Adrenal gland (tissue), 9 donors: ENCODE measurements at regions not wholly inside any gene's neighbourhood (a gene's known extent, or its start where the extent isn't known, plus 50 kb on each side); places are given as distances from the start of the nearest gene placed in this dataset.

Experiments used
- DNase-seq, 7 donors: peaks; one replicate each; pipeline ENCODE4 v3.0.0-alpha.2; 2019 to 2020
- H3K27ac ChIP-seq, 5 donors: fragments of 200-600 bp; sonication (generic) in 4 of 5; 1 replicate in 3 of 5; 2 replicates in 2 of 5; pipeline versions ENCODE4 v1.5.1 to v1.8.0; 2016 to 2020; ENCODE audit warnings: mild to moderate bottlenecking in 1 of 5
- H3K27me3 ChIP-seq: fragments of 200-600 bp; 2 replicates; pipeline ENCODE4 v1.8.0; 2021
- H3K36me3 ChIP-seq, 2 donors: fragments of 200-600 bp; replicated peaks in 1 of 2; 1 replicate in 1 of 2; 2 replicates in 1 of 2; pipeline versions ENCODE4 v1.5.1 to v1.8.0; 2018 to 2022
- H3K4me1 ChIP-seq, 2 donors: fragments of 200-600 bp; replicated peaks in 1 of 2; 1 replicate in 1 of 2; 2 replicates in 1 of 2; pipeline versions ENCODE4 v1.5.1 to v1.8.0; 2018 to 2021
- H3K4me3 ChIP-seq, 4 donors: fragments of 200-600 bp; sonication (generic) in 3 of 4; one replicate each; pipeline ENCODE4 v1.5.1; 2016 to 2018
- H3K9me3 ChIP-seq, 3 donors: fragments of 200-600 bp; sonication (generic) in 1 of 3; replicated peaks in 1 of 3; 1 replicate in 2 of 3; 2 replicates in 1 of 3; pipeline versions ENCODE4 v1.5.1 to v1.8.0; 2016 to 2021
- POLR2A ChIP-seq, 2 donors: fragments of 450-650 bp; IDR thresholded peaks; one replicate each; pipeline ENCODE4 v1.6.1; 2017; ENCODE audit warnings: antibody characterized with exemption in 2 of 2, mild to moderate bottlenecking in 2 of 2, moderate library complexity in 1 of 2
- WGBS, 4 donors: extraction: QIAGEN DNeasy Blood & Tissue Kit in 2 of 4; methylation state at CpG; one replicate each; pipeline versions ENCODE4 v1.1.5 to v1.1.7; 2013 to 2017; 5-methylcytosine and 5-hydroxymethylcytosine counted together
- intact Hi-C, 2 donors: fragments of 100-400 bp; cut with DNase I; formaldehyde crosslinking; loops; one replicate each; pipeline versions ENCODE4 v1.14.1 to v1.15.0; 2022 to 2023
- TF ChIP-seq, protein P1 (sequence below), 6 experiments: fragments of 450-650 bp in 4 of 6; fragments of 200-600 bp in 2 of 6; sonication (generic) in 1 of 6; IDR thresholded peaks; 1 replicate in 5 of 6; 2 replicates in 1 of 6; pipeline versions ENCODE4 v1.5.1 to v1.8.0; 2016 to 2021; ENCODE audit warnings: antibody characterized with exemption in 6 of 6, mild to moderate bottlenecking in 2 of 6, moderate library complexity in 1 of 6
- donor health status: healthy with polysubstance abuse.
- donor health status: Bipolar disorder and iron deficiency.
- donor health status: DM: yes; HTN: yes; CAD: no.
- donor health status: DM: no; HTN: no; CAD: no.
- donor health status: DM: no; HTN: no; CAD: no.

DNA sequence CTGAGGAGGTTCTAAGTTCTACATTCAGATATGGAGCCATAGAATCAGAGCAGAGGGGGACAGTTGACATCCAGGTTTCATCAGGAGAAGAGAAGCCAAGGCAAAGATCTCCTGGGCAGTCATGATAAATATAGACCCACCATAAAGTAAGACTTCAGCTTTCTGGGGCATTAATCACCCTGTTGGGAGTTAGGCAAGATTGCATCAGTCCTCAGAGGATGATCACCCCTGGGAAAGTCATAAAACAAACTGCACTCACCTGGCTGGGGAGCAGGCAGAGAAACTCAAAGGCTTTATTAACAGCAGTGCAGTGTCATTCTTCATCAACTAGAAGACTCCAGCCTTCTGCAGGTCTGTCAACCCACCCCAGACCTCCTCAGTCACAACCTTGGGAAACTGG lies 301.3 kb upstream of the JARID2 start:
- TF ChIP-seq, protein P1, sequence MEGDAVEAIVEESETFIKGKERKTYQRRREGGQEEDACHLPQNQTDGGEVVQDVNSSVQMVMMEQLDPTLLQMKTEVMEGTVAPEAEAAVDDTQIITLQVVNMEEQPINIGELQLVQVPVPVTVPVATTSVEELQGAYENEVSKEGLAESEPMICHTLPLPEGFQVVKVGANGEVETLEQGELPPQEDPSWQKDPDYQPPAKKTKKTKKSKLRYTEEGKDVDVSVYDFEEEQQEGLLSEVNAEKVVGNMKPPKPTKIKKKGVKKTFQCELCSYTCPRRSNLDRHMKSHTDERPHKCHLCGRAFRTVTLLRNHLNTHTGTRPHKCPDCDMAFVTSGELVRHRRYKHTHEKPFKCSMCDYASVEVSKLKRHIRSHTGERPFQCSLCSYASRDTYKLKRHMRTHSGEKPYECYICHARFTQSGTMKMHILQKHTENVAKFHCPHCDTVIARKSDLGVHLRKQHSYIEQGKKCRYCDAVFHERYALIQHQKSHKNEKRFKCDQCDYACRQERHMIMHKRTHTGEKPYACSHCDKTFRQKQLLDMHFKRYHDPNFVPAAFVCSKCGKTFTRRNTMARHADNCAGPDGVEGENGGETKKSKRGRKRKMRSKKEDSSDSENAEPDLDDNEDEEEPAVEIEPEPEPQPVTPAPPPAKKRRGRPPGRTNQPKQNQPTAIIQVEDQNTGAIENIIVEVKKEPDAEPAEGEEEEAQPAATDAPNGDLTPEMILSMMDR (IDR thresholded peaks at IDR 0.05), result no peak
- no peak for TF ChIP-seq POLR2A (IDR thresholded peaks at IDR 0.05)
- Histone ChIP-seq H3K9me3 (no peaks in the 10 kb centered on the region), H3K36me3 (no peaks in the 10 kb centered on the region), H3K4me3 (no peak overlapping the region), H3K27ac (no peak overlapping the region), H3K27me3 (no peaks in the 10 kb centered on the region), H3K4me1 (no peaks in the 10 kb centered on the region)
- intact Hi-C loops, result no loop called here
- DNase-seq, result no peak

DNA sequence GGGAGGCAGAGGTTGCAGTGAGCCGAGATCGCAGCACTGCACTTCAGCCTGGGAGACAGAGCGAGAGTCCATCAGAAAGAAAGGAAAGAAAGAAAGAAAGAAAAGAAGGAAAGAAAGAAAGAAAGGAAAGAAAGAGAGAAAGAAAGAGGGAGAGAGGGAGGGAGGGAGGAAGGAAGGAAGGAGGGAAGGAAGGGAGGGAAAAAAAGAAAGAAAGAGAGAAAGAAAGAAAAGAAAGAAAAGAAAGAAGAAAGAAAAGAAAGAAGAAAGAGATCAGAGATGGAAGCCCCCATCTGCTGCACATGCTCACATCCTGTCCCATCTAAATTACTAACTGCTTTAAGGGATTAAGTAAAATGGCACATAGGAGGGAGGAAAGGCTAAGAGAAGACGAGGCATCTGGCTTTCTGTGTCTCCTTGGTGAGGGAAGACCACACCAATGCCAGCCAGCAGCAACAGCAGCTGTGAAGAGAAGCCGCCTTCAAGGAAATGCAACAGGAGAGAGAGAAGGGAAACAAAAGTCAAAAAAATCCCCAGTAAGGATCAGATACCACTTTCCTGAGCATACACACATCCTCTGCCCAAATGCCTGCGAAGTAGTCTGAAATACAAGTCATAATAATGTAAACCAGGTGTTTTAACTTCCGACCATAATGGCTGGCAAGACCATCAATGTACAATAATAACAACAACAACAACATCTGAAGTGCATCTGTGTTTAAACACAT lies 300.2 kb upstream of the JARID2 start:
- Histone ChIP-seq H3K27ac (no peak overlapping the region), H3K4me3 (no peak overlapping the region), H3K36me3 (no peaks in the 10 kb centered on the region), H3K9me3 (no peaks in the 10 kb centered on the region), H3K27me3 (no peaks in the 10 kb centered on the region), H3K4me1 (no peaks in the 10 kb centered on the region)
- DNase-seq, result no peak
- TF ChIP-seq, protein P1 (IDR thresholded peaks at IDR 0.05), result no peak
- intact Hi-C loops, result no loop called here
- WGBS, 4 donors, result 81 to 85% (median 84%) methylated on average over 7 of the region's 7 CpGs

DNA sequence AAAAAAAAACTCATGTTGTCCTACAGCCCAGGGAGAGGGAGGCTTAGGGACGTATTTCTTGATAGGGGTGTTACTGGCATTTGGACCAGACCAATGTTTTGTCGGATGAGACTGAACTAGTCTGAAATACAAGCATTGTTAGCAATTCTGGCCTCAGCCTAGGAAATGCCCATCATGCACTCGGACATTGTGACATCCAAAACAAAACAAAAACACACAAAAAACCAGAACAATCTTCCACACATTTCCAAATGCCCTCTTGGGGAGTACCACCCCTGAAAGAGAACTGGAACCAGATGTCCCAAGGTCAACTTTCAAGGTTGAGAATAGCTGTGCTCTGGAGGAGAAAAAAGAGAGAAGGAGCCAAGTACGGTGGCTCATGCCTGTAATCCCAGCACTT lies 299.1 kb upstream of the JARID2 start:
- Histone ChIP-seq H3K4me3 (no peak overlapping the region), H3K27me3 (no peaks in the 10 kb centered on the region), H3K4me1 (no peaks in the 10 kb centered on the region), H3K36me3 (no peaks in the 10 kb centered on the region), H3K27ac (no peak overlapping the region), H3K9me3 (no peaks in the 10 kb centered on the region)
- 70 to 76% (median 74%) methylated on average over 4 of the region's 4 CpGs for WGBS, 4 donors
- DNase-seq, result no peak
- intact Hi-C loops, result no loop called here
- TF ChIP-seq, protein P1 (IDR thresholded peaks at IDR 0.05), result no peak
- no peak for TF ChIP-seq POLR2A (IDR thresholded peaks at IDR 0.05)

DNA sequence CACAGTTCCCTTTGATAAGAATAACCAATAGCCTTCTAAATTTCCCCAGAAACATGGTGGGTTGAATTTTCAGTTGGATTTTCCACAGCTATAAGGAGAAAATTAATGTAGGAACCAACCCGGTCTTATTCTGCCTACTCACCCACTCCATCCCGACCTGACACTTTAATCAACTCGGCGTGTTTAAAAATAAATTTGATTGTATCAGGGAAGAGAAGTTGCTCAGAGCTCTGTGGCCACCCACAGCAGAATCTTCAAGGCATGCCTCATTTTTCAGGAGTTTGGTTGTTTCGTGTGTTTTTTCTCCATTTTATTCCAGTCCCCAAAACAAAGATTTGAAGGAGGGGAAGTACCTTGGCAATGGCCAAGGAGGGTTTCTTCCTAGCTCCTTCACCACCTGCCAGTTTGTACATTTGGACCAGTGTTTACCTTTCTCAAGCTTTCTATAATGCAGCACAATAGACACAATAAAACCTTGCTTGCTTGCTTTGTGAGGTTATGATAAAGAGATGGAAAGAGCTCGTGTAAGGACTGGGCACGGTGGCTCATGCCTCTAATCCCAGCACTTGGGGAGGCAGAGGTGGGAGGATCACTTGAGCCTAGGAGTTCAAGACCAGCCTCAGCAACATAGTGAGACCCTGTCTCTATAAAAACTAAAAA lies 297.2 kb upstream of the JARID2 start:
- 79 to 88% (median 86%) methylated on average over 7 of the region's 7 CpGs for WGBS, 4 donors
- no peaks in the 10 kb centered on the region for H3K36me3 ChIP-seq

More for the DNA sequence above, 297.2 kb upstream of the JARID2 start:
- no peak for DNase-seq
- no peaks in the 10 kb centered on the region for H3K9me3 ChIP-seq
- no peak overlapping the region for H3K4me3 ChIP-seq
- H3K27ac ChIP-seq, result no peak overlapping the region
- intact Hi-C loops, result no loop called here
- TF ChIP-seq, protein P1 (IDR thresholded peaks at IDR 0.05), result no peak
- TF ChIP-seq POLR2A (IDR thresholded peaks at IDR 0.05), result no peak
- no peaks in the 10 kb centered on the region for H3K4me1 ChIP-seq
- H3K27me3 ChIP-seq, result no peaks in the 10 kb centered on the region
